Neural progenitor cell (in vitro differentiated cells): ENCODE measurements at regions not wholly inside any gene's neighbourhood (a gene's known extent, or its start where the extent isn't known, plus 50 kb on each side); places are given as distances from the start of the nearest gene placed in this dataset.
"Not testable (repeated sequence)": the region's sequence is repeated elsewhere in the genome, so short reads cannot be mapped to it uniquely, and the experiment has no call there.

Source experiments
- DNase-seq: peaks from one replicate; pipeline ENCODE4 v3.0.0-alpha.2; 2016; ENCODE audit warnings: low spot score
- H2AFZ ChIP-seq: fragments of 200-600 bp; sonication (generic); replicated peaks from 2 replicates; pipeline ENCODE4 v1.6.1; 2016; ENCODE audit warnings: antibody characterized with exemption
- H3F3A ChIP-seq: fragments of 200-600 bp; sonication (generic); 2 replicates; pipeline ENCODE4 v1.6.1; 2016; ENCODE audit warnings: antibody characterized with exemption, low read depth
- H3K27ac ChIP-seq: fragments of 200-600 bp; sonication (generic); 2 replicates; pipeline ENCODE4 v1.5.1; 2016; ENCODE audit warnings: mild to moderate bottlenecking
- H3K27me3 ChIP-seq: fragments of 200-600 bp; sonication (generic); 2 replicates; pipeline ENCODE4 v1.6.1; 2016; ENCODE audit warnings: mild to moderate bottlenecking, moderate library complexity
- H3K36me3 ChIP-seq: fragments of 200-600 bp; sonication (generic); 2 replicates; pipeline ENCODE4 v1.5.1; 2016
- H3K4me1 ChIP-seq: fragments of 200-600 bp; sonication (generic); 2 replicates; pipeline ENCODE4 v1.6.1; 2016; ENCODE audit warnings: mixed run types
- H3K4me2 ChIP-seq: fragments of 200-600 bp; sonication (generic); 2 replicates; pipeline ENCODE4 v1.6.1; 2016
- H3K4me3 ChIP-seq: fragments of 200-600 bp; sonication (generic); 2 replicates; pipeline ENCODE4 v1.5.1; 2016
- H3K79me2 ChIP-seq: fragments of 200-600 bp; sonication (generic); 2 replicates; pipeline ENCODE4 v1.6.1; 2016; ENCODE audit warnings: low read depth
- H3K9ac ChIP-seq: fragments of 200-600 bp; sonication (generic); 2 replicates; pipeline ENCODE4 v1.6.1; 2016
- H3K9me3 ChIP-seq: fragments of 200-600 bp; sonication (generic); 2 replicates; pipeline ENCODE4 v1.5.1; 2016; ENCODE audit warnings: low read depth
- H4K20me1 ChIP-seq: fragments of 200-600 bp; sonication (generic); 2 replicates; pipeline ENCODE4 v1.6.1; 2016; ENCODE audit warnings: low read depth
- H3K27ac Mint-ChIP-seq: 3 replicates; pipeline ENCODE4 v1.8.0; 2021; ENCODE audit warnings: mixed read lengths
- H3K27me3 Mint-ChIP-seq: 2 replicates; pipeline ENCODE4 v1.8.0; 2022; ENCODE audit warnings: low read depth, mild to moderate bottlenecking, inconsistent platforms, moderate library complexity, mixed read lengths; ENCODE audit not compliant: insufficient read depth
- H3K36me3 Mint-ChIP-seq: 3 replicates; pipeline ENCODE4 v1.8.0; 2021; ENCODE audit warnings: mixed read lengths
- H3K4me1 Mint-ChIP-seq: 3 replicates; pipeline ENCODE4 v1.8.0; 2021; ENCODE audit warnings: mixed read lengths
- H3K4me3 Mint-ChIP-seq: 3 replicates; pipeline ENCODE4 v1.8.0; 2021; ENCODE audit warnings: mild to moderate bottlenecking, moderate library complexity, mixed read lengths
- H3K9me3 Mint-ChIP-seq: 3 replicates; pipeline ENCODE4 v1.8.0; 2020; ENCODE audit warnings: mixed read lengths
- EZH2 ChIP-seq: fragments of 200-600 bp; sonication (generic); IDR thresholded peaks from 2 replicates; pipeline ENCODE4 v1.6.1; 2017; ENCODE audit warnings: antibody characterized with exemption, mild to moderate bottlenecking, moderate library complexity
- EZH2phosphoT487 ChIP-seq: fragments of 200-600 bp; sonication (generic); IDR thresholded peaks from 2 replicates; pipeline ENCODE4 v1.6.1; 2017; ENCODE audit warnings: antibody characterized with exemption
- TF ChIP-seq, protein P1 (sequence below): fragments of 200-600 bp; sonication (generic); IDR thresholded peaks from 2 replicates; pipeline ENCODE4 v1.5.1; 2017; ENCODE audit warnings: antibody characterized with exemption, mild to moderate bottlenecking

DNA sequence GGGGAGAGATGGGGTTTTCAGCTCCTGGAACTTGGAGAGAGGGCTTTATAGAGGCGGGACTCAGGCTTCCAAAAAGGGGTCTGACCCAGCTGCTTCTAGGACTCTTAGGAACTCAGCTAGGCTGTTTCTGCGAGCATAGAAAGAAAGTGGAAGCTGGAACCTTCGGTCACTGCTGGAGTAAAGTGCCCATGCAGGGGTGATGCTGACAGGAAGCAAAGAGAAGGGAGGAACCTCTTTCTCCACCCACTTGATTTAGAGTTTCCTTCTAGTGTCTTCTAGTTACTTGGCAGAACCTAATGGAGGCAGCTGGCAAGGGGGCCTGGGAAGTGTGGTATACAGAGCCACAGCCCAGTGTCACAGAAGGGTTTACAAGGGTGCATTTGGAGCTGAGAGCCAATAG, 283.6 kb downstream of the QKI start:
- Histone ChIP-seq H3K79me2 (no peaks in the 10 kb centered on the region), H3K27ac (no peak overlapping the region), H3K27me3 (no peaks in the 10 kb centered on the region), H4K20me1 (no peaks in the 10 kb centered on the region), H3K4me2 (no peak overlapping the region), H3K4me3 (no peak overlapping the region), H3K9me3 (no peaks in the 10 kb centered on the region), H3F3A (no peaks in the 10 kb centered on the region), H3K9ac (no peak overlapping the region), H2AFZ (no peak overlapping the region), H3K36me3 (no peaks in the 10 kb centered on the region), H3K4me1 (no peaks in the 10 kb centered on the region)
- H3K36me3 Mint-ChIP-seq: peaks cover 4% of the 10 kb centered on the region
- H3K27ac Mint-ChIP-seq: no peak overlapping the region
- H3K4me1 Mint-ChIP-seq: peaks cover 12% of the 10 kb centered on the region
- peaks cover 9% of the 10 kb centered on the region for H3K9me3 Mint-ChIP-seq
- H3K4me3 Mint-ChIP-seq: no peak overlapping the region
- TF ChIP-seq, protein P1, sequence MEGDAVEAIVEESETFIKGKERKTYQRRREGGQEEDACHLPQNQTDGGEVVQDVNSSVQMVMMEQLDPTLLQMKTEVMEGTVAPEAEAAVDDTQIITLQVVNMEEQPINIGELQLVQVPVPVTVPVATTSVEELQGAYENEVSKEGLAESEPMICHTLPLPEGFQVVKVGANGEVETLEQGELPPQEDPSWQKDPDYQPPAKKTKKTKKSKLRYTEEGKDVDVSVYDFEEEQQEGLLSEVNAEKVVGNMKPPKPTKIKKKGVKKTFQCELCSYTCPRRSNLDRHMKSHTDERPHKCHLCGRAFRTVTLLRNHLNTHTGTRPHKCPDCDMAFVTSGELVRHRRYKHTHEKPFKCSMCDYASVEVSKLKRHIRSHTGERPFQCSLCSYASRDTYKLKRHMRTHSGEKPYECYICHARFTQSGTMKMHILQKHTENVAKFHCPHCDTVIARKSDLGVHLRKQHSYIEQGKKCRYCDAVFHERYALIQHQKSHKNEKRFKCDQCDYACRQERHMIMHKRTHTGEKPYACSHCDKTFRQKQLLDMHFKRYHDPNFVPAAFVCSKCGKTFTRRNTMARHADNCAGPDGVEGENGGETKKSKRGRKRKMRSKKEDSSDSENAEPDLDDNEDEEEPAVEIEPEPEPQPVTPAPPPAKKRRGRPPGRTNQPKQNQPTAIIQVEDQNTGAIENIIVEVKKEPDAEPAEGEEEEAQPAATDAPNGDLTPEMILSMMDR: no peak
- TF ChIP-seq EZH2 (no peak), EZH2phosphoT487 (no peak)
- H3K27me3 Mint-ChIP-seq: peaks cover 3% of the 10 kb centered on the region
- no peak for DNase-seq

DNA sequence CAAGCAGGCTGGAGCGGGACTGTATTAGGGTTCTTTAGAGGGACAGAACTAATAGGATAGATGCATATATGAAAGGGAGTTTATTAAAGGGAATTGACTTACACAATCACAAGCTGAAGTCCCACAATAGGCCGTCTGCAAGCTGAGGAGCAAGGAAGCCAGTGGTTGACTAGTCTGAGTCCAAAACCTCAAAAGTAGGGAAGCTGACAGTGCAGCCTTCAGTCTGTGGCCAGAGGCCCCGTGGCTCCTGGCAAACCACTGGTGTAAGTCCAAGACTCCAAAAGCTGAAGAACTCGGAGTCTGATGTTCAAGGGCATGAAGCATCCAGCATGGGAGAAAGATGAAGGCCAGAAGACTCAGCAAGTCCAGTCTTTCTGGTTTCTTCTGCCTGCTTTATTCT, 281.8 kb downstream of the QKI start:
- H3K9ac ChIP-seq, H3K4me1 Mint-ChIP-seq, H3K79me2 ChIP-seq, H3K4me2 ChIP-seq, H3K36me3 Mint-ChIP-seq, H3K9me3 ChIP-seq, H2AFZ ChIP-seq, H3K4me3 Mint-ChIP-seq, DNase-seq, H3K27me3 ChIP-seq, H3K27me3 Mint-ChIP-seq, H3K4me3 ChIP-seq, H3F3A ChIP-seq, H4K20me1 ChIP-seq, H3K9me3 Mint-ChIP-seq, H3K27ac Mint-ChIP-seq, H3K4me1 ChIP-seq, H3K36me3 ChIP-seq, H3K27ac ChIP-seq: not testable (repeated sequence)

DNA sequence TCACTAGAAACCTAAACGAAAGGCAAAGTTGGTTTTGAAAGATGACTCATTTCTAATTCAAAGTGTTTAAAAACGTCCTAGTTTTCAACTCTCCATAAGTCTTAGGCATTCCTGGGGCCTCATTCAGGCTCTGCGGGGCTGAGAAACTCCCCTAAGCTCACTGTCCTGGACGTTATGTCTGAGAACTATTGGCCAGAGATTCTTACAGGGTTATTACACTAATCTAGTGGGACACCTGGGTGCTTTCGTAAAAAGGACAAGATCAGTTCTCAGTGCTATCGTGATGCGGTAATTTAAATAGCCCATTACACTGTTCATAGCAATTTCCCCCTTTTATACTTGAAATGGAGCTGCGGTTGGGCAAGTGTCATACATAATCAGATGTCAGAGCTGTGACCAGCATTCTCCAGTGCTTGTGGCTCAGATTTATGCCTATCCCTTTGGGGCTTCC, 280.9 kb downstream of the QKI start:
- Histone ChIP-seq H4K20me1 (no peaks in the 10 kb centered on the region), H3K9me3 (no peaks in the 10 kb centered on the region), H3K4me2 (no peak overlapping the region), H3F3A (no peaks in the 10 kb centered on the region), H3K36me3 (no peaks in the 10 kb centered on the region), H3K4me1 (no peaks in the 10 kb centered on the region), H3K27me3 (no peaks in the 10 kb centered on the region), H3K4me3 (no peak overlapping the region), H2AFZ (no peak overlapping the region), H3K27ac (no peak overlapping the region), H3K9ac (no peak overlapping the region), H3K79me2 (no peaks in the 10 kb centered on the region)
- Mint-ChIP-seq H3K36me3 (peaks cover 4% of the 10 kb centered on the region), H3K4me3 (no peak overlapping the region), H3K27ac (no peak overlapping the region), H3K4me1 (peaks cover 8% of the 10 kb centered on the region), H3K9me3 (peaks cover 9% of the 10 kb centered on the region), H3K27me3 (peaks cover 3% of the 10 kb centered on the region)
- no peak for DNase-seq
- TF ChIP-seq EZH2phosphoT487 (no peak), EZH2 (no peak)
- TF ChIP-seq, protein P1: no peak

DNA sequence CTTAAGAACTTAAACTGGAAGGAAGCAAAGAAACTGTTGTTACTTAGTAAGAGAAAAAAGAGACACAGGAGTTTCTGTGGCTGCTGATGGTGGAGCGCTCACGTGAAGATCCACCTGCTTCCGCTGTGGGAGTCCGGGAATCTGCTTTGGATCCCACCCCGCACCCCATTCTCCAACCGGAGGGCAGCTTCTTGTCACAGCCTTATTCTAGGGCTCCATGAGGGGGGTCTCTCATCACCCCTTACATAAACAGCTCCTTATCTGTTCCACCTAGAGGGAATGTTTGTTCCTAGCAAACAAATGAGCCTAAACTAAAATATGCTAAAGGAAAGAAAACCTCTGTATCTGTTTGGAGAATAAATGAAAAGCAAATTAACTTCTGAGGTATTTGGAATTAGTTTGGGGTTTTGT, 280.5 kb downstream of the QKI start:
- no peak for DNase-seq
- no peak overlapping the region for H3K4me3 ChIP-seq
- no peak overlapping the region for H3K4me2 ChIP-seq
- no peak overlapping the region for H2AFZ ChIP-seq
- H3F3A ChIP-seq: no peaks in the 10 kb centered on the region
- Mint-ChIP-seq H3K4me3 (no peak overlapping the region), H3K27me3 (no peaks in the 10 kb centered on the region), H3K27ac (no peak overlapping the region), H3K36me3 (peaks cover 4% of the 10 kb centered on the region), H3K9me3 (peaks cover 9% of the 10 kb centered on the region), H3K4me1 (peaks cover 5% of the 10 kb centered on the region)
- no peaks in the 10 kb centered on the region for H3K4me1 ChIP-seq
- H3K27ac ChIP-seq: no peak overlapping the region
- H3K36me3 ChIP-seq: no peaks in the 10 kb centered on the region
- H3K27me3 ChIP-seq: no peaks in the 10 kb centered on the region
- H3K9me3 ChIP-seq: no peaks in the 10 kb centered on the region
- no peaks in the 10 kb centered on the region for H3K79me2 ChIP-seq
- TF ChIP-seq EZH2 (no peak), EZH2phosphoT487 (no peak)
- TF ChIP-seq, protein P1: no peak
- H4K20me1 ChIP-seq: no peaks in the 10 kb centered on the region
- H3K9ac ChIP-seq: no peak overlapping the region
